ENCODE measurements at regions not wholly inside any gene's neighbourhood (a gene's known extent, or its start where the extent isn't known, plus 50 kb on each side); places are given as distances from the start of the nearest gene placed in this dataset.

- no peak for DNase-seq (ENCODE audit: low read depth)
Observed at GRCh38 chr14:94717808-94718207, 52.1 kb downstream of the GSC start.

- no peak for DNase-seq (ENCODE audit: low read depth)
Observed at GRCh38 chr14:94716976-94717375, 52.9 kb downstream of the GSC start.

- no peak for DNase-seq (ENCODE audit: low read depth)
Observed at GRCh38 chr14:94713115-94713514, 56.8 kb downstream of the GSC start.

- no peak for DNase-seq (ENCODE audit: low read depth)
Observed at GRCh38 chr14:94710731-94711130, 59.2 kb downstream of the GSC start.

GRCh38 chr14:94707494-94707893, 62.4 kb downstream of the GSC start:
- no peak for DNase-seq (ENCODE audit: low read depth)

GRCh38 chr14:94706133-94706532, 63.8 kb downstream of the GSC start:
- no peak for DNase-seq (ENCODE audit: low read depth)

- DNase-seq (ENCODE audit: low read depth) = peak; percentile 38
Observed at GRCh38 chr14:94702629-94703028, 67.3 kb downstream of the GSC start.

GRCh38 chr14:94701861-94702370, 68.0 kb downstream of the GSC start:
- DNase-seq (ENCODE audit: low read depth) = no peak

- DNase-seq (ENCODE audit: low read depth) = no peak
Observed at GRCh38 chr14:94700336-94700735, 69.6 kb downstream of the GSC start.

GRCh38 chr14:94699831-94700230, 70.1 kb downstream of the GSC start:
- no peak for DNase-seq (ENCODE audit: low read depth)

GRCh38 chr14:94697773-94698556, 71.9 kb downstream of the GSC start:
- no peak for DNase-seq (ENCODE audit: low read depth)

- DNase-seq (ENCODE audit: low read depth) = no peak
Observed at GRCh38 chr14:94696518-94696917, 73.4 kb downstream of the GSC start.

GRCh38 chr14:94695231-94695630, 74.7 kb downstream of the GSC start:
- no peak for DNase-seq (ENCODE audit: low read depth)

GRCh38 chr14:94691660-94692034, 78.3 kb downstream of the GSC start:
- peak; percentile 33 for DNase-seq (ENCODE audit: low read depth)

- no peak for DNase-seq (ENCODE audit: low read depth)
Observed at GRCh38 chr14:94690896-94691659, 78.8 kb downstream of the GSC start.

- DNase-seq (ENCODE audit: low read depth) = no peak
Observed at GRCh38 chr14:94690486-94690885, 78.3 kb downstream of the SERPINA3 start.

GRCh38 chr14:94689985-94690400, 77.8 kb downstream of the SERPINA3 start:
- DNase-seq (ENCODE audit: low read depth) = no peak

GRCh38 chr14:94689218-94689984, 77.2 kb downstream of the SERPINA3 start:
- DNase-seq (ENCODE audit: low read depth) = peak; percentile 50

GRCh38 chr14:94686511-94687160, 74.4 kb downstream of the SERPINA3 start:
- DNase-seq (ENCODE audit: low read depth) = no peak

GRCh38 chr14:94685681-94686485, 73.7 kb downstream of the SERPINA3 start:
- DNase-seq (ENCODE audit: low read depth) = no peak
